Activated CD8-positive, alpha-beta memory T cell treated with anti-CD3 and anti-CD28 coated beads for 1 hour (primary cell): ENCODE measurements at regions not wholly inside any gene's neighbourhood (a gene's known extent, or its start where the extent isn't known, plus 50 kb on each side); places are given as distances from the start of the nearest gene placed in this dataset.

Experiments
- DNase-seq, 2 donors: peaks; one replicate each; pipeline ENCODE4 v3.0.0-alpha.2; 2020; ENCODE audit warnings: low read depth in 1 of 2; ENCODE audit errors: extremely low read depth in 1 of 2

- DNase-seq = no peak
Observed at GRCh38 chr14:65794674-65795279, 382.2 kb downstream of the FUT8 start.

GRCh38 chr14:65798216-65798615 lies 385.7 kb downstream of the FUT8 start:
- no peak for DNase-seq

GRCh38 chr14:65800694-65801093 lies 388.2 kb downstream of the FUT8 start:
- DNase-seq = no peak

- DNase-seq = no peak
Observed at GRCh38 chr14:65802196-65802595, 389.7 kb downstream of the FUT8 start.

GRCh38 chr14:65803885-65804284 lies 391.4 kb downstream of the FUT8 start:
- no peak for DNase-seq

GRCh38 chr14:65804439-65805112 lies 392.0 kb downstream of the FUT8 start:
- no peak for DNase-seq

- no peak for DNase-seq
Observed at GRCh38 chr14:65805113-65805473, 392.6 kb downstream of the FUT8 start.

GRCh38 chr14:65808390-65808789 lies 395.9 kb downstream of the FUT8 start:
- no peak for DNase-seq

- DNase-seq = no peak
Observed at GRCh38 chr14:65810322-65810721, 397.8 kb downstream of the FUT8 start.

GRCh38 chr14:65813760-65814384 lies 401.3 kb downstream of the FUT8 start:
- DNase-seq = no peak

- DNase-seq = no peak
Observed at GRCh38 chr14:65815127-65815526, 402.6 kb downstream of the FUT8 start.

- no peak for DNase-seq
Observed at GRCh38 chr14:65817011-65817410, 404.5 kb downstream of the FUT8 start.

GRCh38 chr14:65819569-65819968 lies 407.0 kb downstream of the FUT8 start:
- no peak for DNase-seq

- no peak for DNase-seq
Observed at GRCh38 chr14:65821224-65821753, 408.8 kb downstream of the FUT8 start.

GRCh38 chr14:65824285-65824977 lies 411.9 kb downstream of the FUT8 start:
- DNase-seq = no peak

GRCh38 chr14:65824978-65825299 lies 412.4 kb downstream of the FUT8 start:
- DNase-seq = no peak

- no peak for DNase-seq
Observed at GRCh38 chr14:65826946-65827345, 414.4 kb downstream of the FUT8 start.

- DNase-seq = no peak
Observed at GRCh38 chr14:65827520-65827919, 415.0 kb downstream of the FUT8 start.

- DNase-seq = no peak
Observed at GRCh38 chr14:65828396-65828795, 415.9 kb downstream of the FUT8 start.

- no peak for DNase-seq
Observed at GRCh38 chr14:65832431-65833266, 420.1 kb downstream of the FUT8 start.
